PC-9 (cell line): ENCODE measurements at regions not wholly inside any gene's neighbourhood (a gene's known extent, or its start where the extent isn't known, plus 50 kb on each side); places are given as distances from the start of the nearest gene placed in this dataset.

Experiments used
- CTCF ChIP-seq: fragments of 200-600 bp; sonication (generic); conservative IDR thresholded peaks from 2 replicates; pipeline ENCODE4 v1.6.1; 2017; ENCODE audit warnings: mixed run types, antibody characterized with exemption, mild to moderate bottlenecking, moderate library complexity
- EZH2 ChIP-seq: fragments of 200-600 bp; sonication (generic); IDR thresholded peaks from 2 replicates; pipeline ENCODE4 v1.8.0; 2017; ENCODE audit warnings: antibody characterized with exemption, low read depth

GRCh38 chr5:174327896-174328295, 282.4 kb downstream of the NSG2 start:
- no peak for TF ChIP-seq CTCF
- TF ChIP-seq EZH2, result no peak
